ENCODE measurements at regions not wholly inside any gene's neighbourhood (a gene's known extent, or its start where the extent isn't known, plus 50 kb on each side); places are given as distances from the start of the nearest gene placed in this dataset.

GRCh38 chr16:86430814-86431213, 79.5 kb upstream of the FOXF1 start:
- no peak for FAIRE-seq

DNA sequence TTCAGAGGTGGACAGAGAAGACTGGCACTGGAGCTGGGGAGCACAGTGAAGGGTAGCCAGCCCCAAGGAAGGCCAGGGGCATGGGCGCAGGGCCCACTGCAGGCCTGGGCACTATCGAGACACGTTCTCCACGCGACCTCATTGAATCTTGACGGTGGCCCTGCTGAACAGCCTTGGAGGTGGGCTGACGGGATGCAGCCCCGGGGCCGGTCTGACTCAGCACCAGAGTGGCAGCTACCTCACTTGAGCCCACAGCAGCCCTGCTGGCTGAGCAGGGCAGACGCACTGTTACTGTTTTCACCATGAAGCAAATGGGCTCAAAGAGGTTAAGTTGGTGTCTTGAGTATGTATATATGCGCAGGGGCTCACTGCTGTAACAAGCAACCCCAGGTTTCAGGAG, 78.8 kb upstream of the FOXF1 start:
- no peak for FAIRE-seq

- FAIRE-seq = no peak
These were observed 78.3 kb upstream of the FOXF1 start for GRCh38 chr16:86432048-86432447.

GRCh38 chr16:86432691-86433090, 77.6 kb upstream of the FOXF1 start:
- FAIRE-seq = no peak

- no peak for FAIRE-seq
These were observed 73.7 kb upstream of the FOXF1 start for GRCh38 chr16:86436466-86437185.

DNA sequence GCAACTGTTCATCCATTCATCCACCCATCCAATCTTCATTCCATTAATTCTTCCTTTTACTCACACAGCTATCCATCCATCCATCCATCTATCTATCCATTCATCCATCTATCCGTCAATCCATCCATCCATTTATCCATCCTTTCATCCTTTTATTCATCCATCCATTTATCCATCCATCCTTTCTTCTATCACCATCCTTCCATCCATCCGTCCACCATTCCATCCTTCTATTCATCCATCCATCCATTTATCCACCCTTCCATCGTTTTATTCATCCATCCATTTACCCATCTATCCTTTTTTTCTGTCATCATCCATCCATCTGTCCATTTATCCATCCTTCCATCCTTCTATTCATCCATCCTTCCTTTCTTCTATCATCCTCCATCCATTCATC, 73.0 kb upstream of the FOXF1 start:
- FAIRE-seq = no peak

GRCh38 chr16:86442703-86443102, 67.6 kb upstream of the FOXF1 start:
- no peak for FAIRE-seq

DNA sequence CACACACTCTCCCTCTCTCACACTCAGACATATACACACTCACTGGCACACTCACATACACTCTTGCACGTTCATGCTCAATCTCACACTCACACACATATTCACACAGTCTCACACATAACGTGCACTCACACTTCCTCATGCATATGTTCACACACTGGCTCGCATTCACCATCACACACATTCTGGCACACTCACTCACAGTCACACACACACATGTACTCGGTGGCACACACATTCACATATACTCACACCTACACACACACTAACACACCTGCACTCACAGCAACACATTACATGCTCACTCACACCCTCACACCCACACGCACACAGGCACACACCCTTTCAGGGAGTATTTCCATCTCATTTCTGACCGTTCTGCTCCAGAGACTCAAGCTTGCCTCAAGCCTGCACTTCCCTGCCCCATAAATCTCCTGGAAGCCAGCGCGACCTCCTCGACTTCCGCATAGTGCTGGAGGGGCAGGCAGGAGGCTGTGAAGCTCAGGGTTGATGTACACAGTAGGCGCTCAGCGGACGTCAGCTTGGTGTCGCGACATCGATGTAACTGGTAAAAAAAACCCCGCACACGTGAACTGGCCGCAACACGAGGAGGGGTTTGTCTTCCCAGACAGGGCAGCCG, 66.7 kb upstream of the FOXF1 start:
- FAIRE-seq = no peak

DNA sequence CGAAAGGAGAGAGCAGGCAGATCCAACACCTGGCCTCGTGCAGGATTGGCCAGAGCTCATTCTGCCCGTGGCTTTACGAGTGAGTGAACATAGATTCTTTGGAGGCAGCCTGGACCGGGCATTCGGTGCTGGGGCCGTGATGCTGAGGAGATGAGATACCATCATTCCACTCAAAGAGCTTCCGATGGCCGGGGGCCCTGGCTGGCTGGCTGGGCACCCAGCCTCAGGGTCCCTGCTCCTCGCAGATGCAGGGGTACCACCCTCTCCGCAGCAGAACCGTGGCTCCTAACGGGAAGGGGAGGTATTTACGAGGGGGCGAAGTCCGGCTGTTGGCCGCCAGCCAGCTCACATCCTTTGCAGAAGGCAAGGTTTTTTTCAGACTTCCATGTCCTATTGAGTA, 66.1 kb upstream of the FOXF1 start:
- FAIRE-seq = no peak

- FAIRE-seq = no peak
These were observed 65.7 kb upstream of the FOXF1 start for GRCh38 chr16:86444661-86445060.

DNA sequence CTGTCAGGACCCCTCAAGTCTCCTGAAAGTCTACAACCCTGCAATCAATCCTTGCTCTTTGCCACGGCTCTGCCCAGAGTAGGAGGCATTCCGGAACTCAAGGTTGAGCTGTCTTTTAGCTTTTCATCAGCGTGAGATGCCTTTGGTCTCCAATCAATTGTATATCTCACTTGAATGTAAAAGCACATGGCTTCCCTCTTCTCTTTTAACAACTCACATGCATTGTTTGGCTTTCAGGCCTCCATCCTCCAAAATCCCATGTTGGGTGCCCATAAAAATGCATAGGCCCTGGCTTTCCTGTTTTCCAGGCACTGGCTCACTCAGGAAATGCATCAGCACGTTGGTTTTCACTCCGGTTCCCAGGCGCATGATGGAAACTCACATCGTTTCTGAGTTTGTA, 64.0 kb upstream of the FOXF1 start:
- no peak for FAIRE-seq

- FAIRE-seq = no peak
These were observed 63.1 kb upstream of the FOXF1 start for GRCh38 chr16:86447228-86447627.

DNA sequence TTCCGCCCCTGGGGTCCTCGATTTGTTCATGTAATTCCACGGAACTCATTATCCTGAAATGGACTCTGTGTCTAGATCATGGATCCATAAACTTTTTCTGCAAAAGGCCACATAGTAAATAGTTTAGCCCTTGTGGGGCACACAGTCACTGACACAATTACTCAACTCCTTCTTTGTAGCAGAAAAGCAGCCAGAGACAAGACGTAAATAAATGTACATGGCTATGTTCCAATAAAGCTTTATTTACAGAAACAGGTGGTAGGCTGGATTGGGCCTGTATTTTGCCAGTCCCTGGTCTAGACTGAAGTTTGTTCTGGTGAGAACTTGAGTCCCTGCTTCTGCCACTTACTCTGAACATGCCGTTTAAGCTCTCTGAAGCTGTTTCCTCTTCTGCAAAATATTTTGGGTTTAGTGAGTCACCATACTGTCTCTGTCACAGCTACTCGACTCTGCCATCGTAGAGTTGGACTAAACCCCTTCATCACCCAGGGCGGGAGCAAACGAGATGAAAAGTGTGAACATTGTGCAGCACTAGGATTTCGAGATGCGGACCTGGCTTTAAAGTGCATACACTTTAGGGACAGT, 61.9 kb upstream of the FOXF1 start:
- no peak for FAIRE-seq

GRCh38 chr16:86449446-86450095, 60.8 kb upstream of the FOXF1 start:
- FAIRE-seq = no peak

DNA sequence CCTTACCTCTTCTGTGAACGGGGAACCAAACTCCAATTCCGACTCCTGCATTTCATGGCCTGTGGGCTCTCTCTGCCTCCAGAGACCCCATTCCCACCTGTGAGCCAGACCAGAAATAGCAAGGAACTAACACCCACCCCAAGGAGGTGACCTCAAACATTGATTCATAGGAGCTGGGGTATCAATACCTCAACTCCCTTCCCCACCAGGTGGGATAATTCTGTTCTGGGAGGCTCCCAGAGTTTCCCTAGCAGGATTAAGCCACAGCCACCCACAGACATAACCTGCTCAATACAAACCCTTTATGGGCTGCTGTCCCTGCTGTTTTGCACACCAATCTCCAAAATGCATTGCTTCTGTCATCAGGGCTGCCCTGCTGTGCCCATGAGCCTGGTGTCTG, 59.6 kb upstream of the FOXF1 start:
- FAIRE-seq = no peak

- no peak for FAIRE-seq
These were observed 57.9 kb upstream of the FOXF1 start for GRCh38 chr16:86452451-86452850.

DNA sequence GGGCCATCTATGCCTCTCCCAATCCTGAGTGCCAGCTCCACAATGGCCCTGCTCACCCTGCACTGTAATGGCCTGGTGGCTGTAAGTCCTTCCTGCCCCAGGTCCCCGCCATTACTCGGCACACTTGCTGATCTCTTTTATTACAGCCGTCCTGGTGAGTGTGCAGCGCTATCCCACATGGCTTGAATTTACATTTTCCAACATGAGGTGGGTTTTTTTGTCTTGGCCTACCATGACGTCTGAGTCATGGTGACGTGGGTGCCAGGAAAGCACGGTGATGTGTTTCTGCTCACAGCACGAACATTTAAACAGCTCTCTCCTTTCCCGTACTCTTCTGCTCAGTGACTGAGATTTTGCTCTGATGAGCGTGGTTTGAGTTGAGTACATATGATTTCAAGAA, 55.2 kb upstream of the FOXF1 start:
- no peak for FAIRE-seq

DNA sequence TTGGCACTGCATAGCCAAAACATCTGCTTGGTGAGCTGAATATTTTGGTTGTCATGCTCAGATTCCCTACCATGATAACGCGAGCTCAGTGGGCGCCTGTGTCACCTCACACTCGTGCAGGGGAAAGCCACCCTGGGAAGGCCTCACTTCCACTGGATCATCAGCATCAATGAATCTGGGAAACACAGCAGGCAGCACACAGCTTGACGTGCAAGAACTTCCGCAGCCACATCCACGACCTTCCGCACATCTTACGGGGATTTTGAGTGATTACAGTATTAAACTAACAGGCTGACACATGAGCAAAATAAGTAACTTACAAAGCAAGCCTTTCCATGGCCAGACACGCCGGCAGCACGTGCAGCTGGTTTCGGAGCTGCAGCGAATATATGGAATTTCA, 54.7 kb upstream of the FOXF1 start:
- FAIRE-seq = no peak

DNA sequence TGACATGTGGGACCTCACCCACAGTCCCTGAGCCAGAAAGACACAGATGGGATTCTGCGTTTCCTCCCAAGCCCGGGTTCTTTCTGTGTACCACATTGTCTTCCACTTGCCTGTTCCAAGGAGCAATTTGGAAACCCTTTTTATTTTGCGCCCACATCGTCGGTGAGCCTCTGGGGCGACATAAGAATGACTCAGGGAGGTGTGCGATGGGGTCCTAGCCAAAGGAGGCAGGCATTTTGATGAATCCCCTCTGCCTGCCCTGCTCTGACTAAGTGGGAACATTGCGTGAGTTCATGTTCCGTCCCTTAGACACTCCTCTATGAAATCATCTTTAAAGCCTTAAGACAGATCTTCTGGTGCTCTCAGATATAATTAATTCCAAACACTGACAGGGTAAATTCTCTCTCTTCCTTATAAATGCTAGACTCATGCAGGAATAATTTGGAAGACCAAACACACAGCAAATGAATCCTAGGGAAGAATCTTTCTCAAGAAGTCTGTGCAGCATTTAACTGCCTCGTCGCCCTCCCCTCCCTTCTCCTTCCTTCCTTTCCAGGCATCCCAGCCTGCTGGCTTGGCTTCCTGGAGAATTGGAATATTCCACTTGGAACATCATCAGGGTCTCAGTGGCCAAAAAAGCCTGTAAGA, 52.7 kb upstream of the FOXF1 start:
- FAIRE-seq = no peak

DNA sequence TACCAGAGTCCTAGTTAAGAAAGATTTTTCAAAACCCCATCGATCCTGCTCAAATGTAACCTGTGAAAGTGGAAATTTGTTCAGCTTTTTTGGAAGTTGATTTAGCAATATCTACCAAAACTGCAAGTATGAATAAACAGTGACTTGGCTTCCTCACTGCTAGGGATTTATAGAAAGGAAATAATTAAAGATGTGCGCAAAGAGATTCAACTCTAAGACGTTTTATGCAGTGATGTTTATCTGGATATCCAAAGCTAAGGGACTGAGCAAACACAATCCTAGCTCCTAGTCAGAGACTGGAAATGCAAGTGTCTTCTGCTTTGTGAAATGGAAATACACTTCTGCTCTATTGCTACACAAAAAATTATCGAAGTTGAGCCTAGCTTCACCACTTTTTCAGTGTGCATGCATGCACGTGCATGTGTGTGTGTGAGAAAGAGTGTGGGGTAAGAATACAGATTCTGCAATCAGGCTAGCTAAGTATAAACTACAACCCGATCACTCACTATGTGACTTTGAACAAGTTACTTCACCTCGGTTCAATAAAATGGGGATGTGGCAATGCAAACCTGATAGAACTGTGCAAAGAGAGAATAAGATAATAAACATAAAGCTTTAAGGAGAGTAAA, 52.1 kb upstream of the FOXF1 start:
- no peak for FAIRE-seq

- FAIRE-seq = no peak
These were observed 51.1 kb upstream of the FOXF1 start for GRCh38 chr16:86459266-86459665.
